OCI-LY7 (cell line): ENCODE measurements at regions not wholly inside any gene's neighbourhood (a gene's known extent, or its start where the extent isn't known, plus 50 kb on each side); places are given as distances from the start of the nearest gene placed in this dataset.

Experiments used
- CTCF ChIP-seq: fragments of 200-600 bp; sonication (generic); conservative IDR thresholded peaks from 2 replicates; pipeline ENCODE4 v1.5.1; 2014; ENCODE audit warnings: mild to moderate bottlenecking, antibody characterized with exemption, low read length, moderate library complexity, mixed read lengths
- EZH2phosphoT487 ChIP-seq: fragments of 200-600 bp; sonication (generic); IDR thresholded peaks from 2 replicates; pipeline ENCODE4 v1.6.1; 2018; ENCODE audit warnings: low read depth, borderline replicate concordance, mild to moderate bottlenecking, mixed run types, antibody characterized with exemption, low read length, moderate library complexity, mixed read lengths

- TF ChIP-seq CTCF (no peak), EZH2phosphoT487 (no peak)
These were observed 176.8 kb downstream of the LARP7 start for GRCh38 chr4:112813790-112814189.
